AG09319 (cell line): ENCODE measurements at regions not wholly inside any gene's neighbourhood (a gene's known extent, or its start where the extent isn't known, plus 50 kb on each side); places are given as distances from the start of the nearest gene placed in this dataset.
"Not testable (repeated sequence)": the region's sequence is repeated elsewhere in the genome, so short reads cannot be mapped to it uniquely, and the experiment has no call there.

Experiments
- DNase-seq: peaks from one replicate; pipeline ENCODE4 v3.0.0-alpha.2; 2010; ENCODE audit warnings: low read depth; ENCODE audit errors: extremely low read depth
- TF ChIP-seq, protein P1 (sequence below): IDR thresholded peaks from 2 replicates; pipeline ENCODE4 v1.5.1; 2011; ENCODE audit warnings: low read depth, mild to moderate bottlenecking, inconsistent platforms, low read length, moderate library complexity

DNA sequence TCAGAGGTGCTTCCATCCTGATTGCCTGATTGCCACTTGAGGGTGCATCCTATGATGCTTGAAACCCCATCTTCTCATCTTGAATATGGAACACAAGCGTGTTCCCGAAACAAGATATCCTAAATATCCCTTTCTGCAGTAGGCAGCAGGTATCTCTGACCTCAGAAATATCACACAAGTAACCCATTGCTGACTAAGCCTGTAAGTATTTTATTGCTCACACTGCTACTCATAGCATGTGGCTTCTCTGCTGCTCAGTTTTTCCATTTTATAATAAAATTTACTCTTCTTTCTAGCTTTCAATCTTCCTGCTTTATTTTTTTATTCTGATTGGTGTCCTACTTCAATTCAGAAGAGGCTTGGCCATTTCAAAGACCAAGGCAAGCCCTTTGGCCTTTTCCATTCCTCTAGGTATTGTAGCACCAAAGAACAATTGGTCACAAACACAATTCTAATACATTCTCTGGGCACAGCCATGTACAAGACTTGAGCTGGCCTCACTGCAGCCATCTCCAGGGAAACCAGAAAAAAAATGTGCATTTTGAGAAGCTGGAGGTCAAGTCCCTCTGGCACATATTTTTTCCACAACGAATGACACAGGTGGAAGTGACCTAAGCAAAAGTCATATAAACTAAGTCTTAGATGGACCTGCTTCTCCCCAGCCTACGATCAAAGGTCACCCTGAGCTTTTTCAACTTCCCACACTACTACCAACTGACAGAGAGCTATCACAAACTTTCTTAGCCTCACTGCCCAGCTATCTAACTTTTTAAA lies 107.0 kb downstream of the OR13H1 start:
- TF ChIP-seq, protein P1, sequence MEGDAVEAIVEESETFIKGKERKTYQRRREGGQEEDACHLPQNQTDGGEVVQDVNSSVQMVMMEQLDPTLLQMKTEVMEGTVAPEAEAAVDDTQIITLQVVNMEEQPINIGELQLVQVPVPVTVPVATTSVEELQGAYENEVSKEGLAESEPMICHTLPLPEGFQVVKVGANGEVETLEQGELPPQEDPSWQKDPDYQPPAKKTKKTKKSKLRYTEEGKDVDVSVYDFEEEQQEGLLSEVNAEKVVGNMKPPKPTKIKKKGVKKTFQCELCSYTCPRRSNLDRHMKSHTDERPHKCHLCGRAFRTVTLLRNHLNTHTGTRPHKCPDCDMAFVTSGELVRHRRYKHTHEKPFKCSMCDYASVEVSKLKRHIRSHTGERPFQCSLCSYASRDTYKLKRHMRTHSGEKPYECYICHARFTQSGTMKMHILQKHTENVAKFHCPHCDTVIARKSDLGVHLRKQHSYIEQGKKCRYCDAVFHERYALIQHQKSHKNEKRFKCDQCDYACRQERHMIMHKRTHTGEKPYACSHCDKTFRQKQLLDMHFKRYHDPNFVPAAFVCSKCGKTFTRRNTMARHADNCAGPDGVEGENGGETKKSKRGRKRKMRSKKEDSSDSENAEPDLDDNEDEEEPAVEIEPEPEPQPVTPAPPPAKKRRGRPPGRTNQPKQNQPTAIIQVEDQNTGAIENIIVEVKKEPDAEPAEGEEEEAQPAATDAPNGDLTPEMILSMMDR = no peak
- DNase-seq = no peak

DNA sequence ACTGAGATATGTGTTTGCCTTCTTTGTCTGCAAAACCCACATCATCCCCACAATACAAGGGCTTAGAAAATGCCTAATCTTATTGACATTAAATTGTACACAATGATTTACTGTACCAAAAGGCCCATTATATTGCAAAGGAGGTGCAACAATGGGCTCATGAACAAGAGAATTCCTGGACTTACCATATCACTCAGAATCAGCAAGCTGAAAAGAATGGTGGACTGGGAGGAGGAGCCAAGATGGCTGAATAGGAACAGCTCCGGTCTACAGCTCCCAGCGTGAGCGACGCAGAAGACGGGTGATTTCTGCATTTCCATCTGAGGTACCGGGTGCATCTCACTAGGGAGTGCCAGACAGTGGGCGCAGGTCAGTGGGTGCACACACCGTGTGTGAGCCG lies 119.9 kb downstream of the OR13H1 start:
- not testable (repeated sequence) for DNase-seq

DNA sequence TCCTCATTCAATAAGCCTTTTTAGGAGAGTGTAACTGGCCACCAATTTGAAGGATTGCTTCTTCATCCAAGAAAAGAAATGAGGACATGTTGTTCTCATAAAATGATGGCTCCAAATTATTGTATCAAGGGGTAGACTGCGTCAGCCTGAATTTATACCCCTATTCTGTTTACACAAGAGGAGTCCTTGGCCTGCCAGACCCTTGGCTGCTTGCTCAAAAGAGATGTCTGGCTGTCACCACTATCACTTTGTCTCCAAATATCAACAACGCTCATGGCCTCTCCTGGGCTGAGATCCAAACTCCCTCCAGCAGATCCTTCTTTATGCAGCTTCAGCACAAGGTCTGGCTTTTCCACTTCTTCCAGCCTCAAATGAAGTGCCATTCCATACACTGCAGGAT lies 127.9 kb downstream of the OR13H1 start:
- DNase-seq = no peak
- TF ChIP-seq, protein P1 = no peak

DNA sequence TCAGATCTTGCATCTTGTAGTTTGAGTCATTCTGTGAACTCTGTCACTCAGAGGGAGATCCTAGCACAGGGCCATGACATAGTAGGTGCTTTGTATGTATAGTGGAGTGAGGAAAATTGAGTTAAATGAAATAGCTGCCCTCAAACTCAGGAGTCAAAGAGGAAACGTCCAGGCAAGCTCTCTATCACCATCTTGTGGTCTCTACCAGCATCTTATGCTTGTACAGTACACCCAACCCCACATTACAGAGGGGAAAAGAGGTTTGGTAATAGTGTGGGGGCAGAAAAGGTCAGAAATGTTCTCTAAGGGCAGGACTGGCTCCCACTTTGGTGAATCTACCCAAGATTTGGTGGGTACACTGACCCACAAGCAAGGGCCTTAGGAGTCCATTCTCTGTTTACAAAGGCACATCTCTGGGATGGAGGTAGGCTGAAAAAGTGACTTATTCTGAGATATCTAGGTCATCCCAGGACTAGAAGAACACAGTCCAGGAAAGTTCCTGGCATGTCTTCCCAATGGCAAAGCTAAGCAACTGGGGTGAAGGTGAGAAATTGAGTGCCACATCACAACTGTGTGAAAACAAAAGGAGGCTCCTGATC lies 131.8 kb downstream of the OR13H1 start:
- no peak for DNase-seq
- TF ChIP-seq, protein P1 = peak; percentile 49

DNA sequence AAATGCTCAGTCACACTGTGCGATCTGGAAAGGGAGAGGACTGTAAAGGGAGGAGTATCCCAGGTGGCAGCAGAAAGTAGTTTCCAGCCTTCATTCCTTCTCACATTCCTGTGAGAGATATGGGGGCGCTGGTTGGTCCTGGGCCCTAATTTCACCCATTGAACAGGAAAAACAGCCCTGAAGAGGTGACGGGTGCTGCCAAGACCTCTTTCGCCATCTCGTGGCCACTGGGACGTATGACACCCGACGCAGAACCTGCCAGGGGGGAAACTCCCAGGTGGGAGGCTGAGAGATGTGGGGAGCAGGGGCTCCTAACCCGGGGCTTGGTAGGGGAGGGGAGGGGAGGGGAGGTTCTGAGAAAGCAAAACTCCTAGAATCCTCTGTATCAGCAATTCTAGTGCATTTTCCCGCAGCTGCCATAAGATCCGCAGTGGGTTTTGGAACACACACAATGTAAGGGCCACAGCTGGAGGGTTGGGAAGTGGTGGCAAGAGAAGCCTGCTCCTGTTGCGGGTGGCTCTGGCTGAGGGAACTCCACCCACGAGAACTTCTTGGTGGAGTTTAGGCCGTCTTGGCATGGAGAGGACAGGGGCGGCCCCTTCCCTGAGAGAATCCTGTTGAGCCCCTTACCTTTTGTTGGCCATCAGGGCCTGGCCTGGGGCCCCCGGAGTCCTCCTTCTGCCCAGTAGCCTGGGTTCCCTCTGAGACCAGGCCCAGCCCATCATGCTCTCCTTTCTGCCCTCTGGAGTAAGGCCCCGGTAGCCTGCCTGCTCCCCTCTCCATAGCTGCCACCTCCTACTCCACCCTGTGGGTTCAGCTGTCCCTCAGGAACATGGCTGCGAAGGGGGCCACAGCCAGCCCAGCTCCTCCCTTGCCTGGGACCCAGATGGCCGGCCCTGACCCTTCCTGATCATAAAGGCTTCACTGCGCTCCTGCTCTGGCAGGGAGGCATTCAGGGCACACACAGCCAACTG lies 134.1 kb downstream of the OR13H1 start:
- TF ChIP-seq, protein P1 = peak; percentile 63
- no peak for DNase-seq

DNA sequence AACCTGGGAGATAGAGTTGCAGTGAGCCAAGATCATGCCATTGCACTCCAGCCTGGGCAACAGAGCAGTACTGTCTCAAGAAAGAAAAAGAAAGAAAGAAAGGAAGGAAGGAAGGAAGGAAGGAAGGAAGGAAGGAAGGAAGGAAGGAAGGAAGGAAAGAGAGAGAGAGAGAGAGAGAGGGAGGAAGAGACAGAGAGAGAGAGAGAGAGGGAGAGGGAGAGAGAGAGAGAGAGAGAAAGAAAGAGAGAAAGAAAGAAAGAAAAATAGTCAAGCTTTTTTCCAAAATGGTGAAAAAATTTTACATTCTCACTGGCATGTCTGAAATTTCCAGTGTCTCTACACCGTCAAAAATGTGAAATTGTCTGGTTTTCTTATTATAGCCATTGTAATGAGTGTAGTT lies 138.9 kb downstream of the OR13H1 start:
- not testable (repeated sequence) for DNase-seq

DNA sequence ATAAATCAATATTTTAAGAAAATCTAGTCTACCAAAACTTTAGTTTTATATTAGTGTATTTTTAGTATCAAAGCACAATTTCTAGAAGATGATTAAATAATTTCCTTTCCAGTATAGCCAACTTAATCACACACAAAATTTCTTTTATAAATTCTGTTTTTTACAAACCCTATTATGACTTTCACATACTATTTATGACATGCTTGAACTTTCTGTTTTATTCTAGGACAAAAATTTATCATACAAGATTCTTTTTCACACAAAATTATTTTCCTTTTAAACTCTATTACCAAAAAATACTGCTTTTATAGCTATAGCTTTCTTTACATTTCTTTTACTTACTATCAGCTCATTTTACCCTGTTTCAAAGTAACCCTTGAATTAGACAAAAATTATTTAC lies 149.5 kb downstream of the OR13H1 start:
- no peak for DNase-seq
- TF ChIP-seq, protein P1 = no peak

DNA sequence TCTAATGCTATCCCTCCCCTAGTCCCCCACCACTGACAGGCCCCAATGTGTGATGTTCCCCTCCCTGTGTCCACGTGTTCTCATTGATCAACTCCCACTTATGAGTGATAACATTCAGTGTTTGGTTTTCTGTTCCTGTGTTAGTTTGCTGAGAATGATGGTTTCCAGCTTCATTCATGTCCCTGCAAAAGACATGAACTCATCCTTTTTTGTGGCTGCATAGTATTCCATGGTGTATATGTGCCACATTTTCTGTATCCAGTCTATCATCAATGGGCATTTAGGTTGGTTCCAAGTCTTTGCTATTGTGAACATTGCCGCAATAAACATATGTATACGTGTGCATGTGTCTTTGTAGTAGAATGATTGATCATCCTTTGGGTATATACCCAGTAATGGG lies 153.1 kb downstream of the OR13H1 start:
- not testable (repeated sequence) for DNase-seq
